Astrocyte of the cerebellum (primary cell): ENCODE measurements at regions not wholly inside any gene's neighbourhood (a gene's known extent, or its start where the extent isn't known, plus 50 kb on each side); places are given as distances from the start of the nearest gene placed in this dataset.
A peak's percentile ranks its signal among the peaks of the same experiment; 100 is the strongest.

ENCODE experiments used
- DNase-seq: peaks from one replicate; pipeline ENCODE4 v3.0.0-alpha.2; 2011; ENCODE audit warnings: low read depth
- H3K4me3 ChIP-seq: 2 replicates; pipeline ENCODE4 v1.5.1; 2011; ENCODE audit warnings: mild to moderate bottlenecking, low read depth, low read length, moderate library complexity
- CTCF ChIP-seq: IDR thresholded peaks from 2 replicates; pipeline ENCODE4 v1.5.1; 2012; ENCODE audit warnings: low read length, low read depth, moderate library complexity, mild to moderate bottlenecking; ENCODE audit errors: missing control alignments
- in situ Hi-C: cut with HindIII; loops from 2 replicates; pipeline ENCODE4 v1.10.0; 2017; ENCODE audit warnings: low sequenced_read_pairs

GRCh38 chr13:95392597-95392996, 91.3 kb upstream of the ABCC4 start:
- no peak for DNase-seq
- H3K4me3 ChIP-seq: no peak overlapping the region
- TF ChIP-seq CTCF: no peak
- in situ Hi-C loops: no loop called here

- no peak for DNase-seq
- no peak for TF ChIP-seq CTCF
- in situ Hi-C loops: no loop called here
- H3K4me3 ChIP-seq: peak overlapping the region; percentile 51
Observed at GRCh38 chr13:95403349-95404140, 102.3 kb upstream of the ABCC4 start.

GRCh38 chr13:95404141-95404882, 103.1 kb upstream of the ABCC4 start:
- in situ Hi-C loops: no loop called here
- peak; percentile 62 for DNase-seq
- TF ChIP-seq CTCF: peak; percentile 89
- H3K4me3 ChIP-seq: peak overlapping the region; percentile 51

GRCh38 chr13:95406176-95406575, 104.9 kb upstream of the ABCC4 start:
- no peak for TF ChIP-seq CTCF
- in situ Hi-C loops: no loop called here
- no peak for DNase-seq
- no peak overlapping the region for H3K4me3 ChIP-seq

GRCh38 chr13:95411428-95412040, 110.3 kb upstream of the ABCC4 start:
- DNase-seq: peak; percentile 29
- in situ Hi-C loops: no loop called here
- H3K4me3 ChIP-seq: no peak overlapping the region
- no peak for TF ChIP-seq CTCF

- no peak for DNase-seq
- no peak for TF ChIP-seq CTCF
- in situ Hi-C loops: no loop called here
- H3K4me3 ChIP-seq: no peak overlapping the region
Observed at GRCh38 chr13:95418946-95419345, 117.7 kb upstream of the ABCC4 start.
